Uterus (tissue), 2 donors: ENCODE measurements at regions not wholly inside any gene's neighbourhood (a gene's known extent, or its start where the extent isn't known, plus 50 kb on each side); places are given as distances from the start of the nearest gene placed in this dataset.

Experiments used
- POLR2A ChIP-seq, 2 donors: fragments of 450-650 bp; IDR thresholded peaks; one replicate each; pipeline ENCODE4 v1.6.1; 2016; ENCODE audit warnings: antibody characterized with exemption in 2 of 2, mild to moderate bottlenecking in 1 of 2, moderate library complexity in 1 of 2
- TF ChIP-seq, protein P1 (sequence below), 4 experiments: fragments of 200-600 bp in 2 of 4; fragments of 450-650 bp in 2 of 4; sonication (generic) in 2 of 4; IDR thresholded peaks; one replicate each; pipeline ENCODE4 v1.5.1; 2016 to 2019; ENCODE audit warnings: antibody characterized with exemption in 4 of 4, mild to moderate bottlenecking in 2 of 4, moderate library complexity in 1 of 4

DNA sequence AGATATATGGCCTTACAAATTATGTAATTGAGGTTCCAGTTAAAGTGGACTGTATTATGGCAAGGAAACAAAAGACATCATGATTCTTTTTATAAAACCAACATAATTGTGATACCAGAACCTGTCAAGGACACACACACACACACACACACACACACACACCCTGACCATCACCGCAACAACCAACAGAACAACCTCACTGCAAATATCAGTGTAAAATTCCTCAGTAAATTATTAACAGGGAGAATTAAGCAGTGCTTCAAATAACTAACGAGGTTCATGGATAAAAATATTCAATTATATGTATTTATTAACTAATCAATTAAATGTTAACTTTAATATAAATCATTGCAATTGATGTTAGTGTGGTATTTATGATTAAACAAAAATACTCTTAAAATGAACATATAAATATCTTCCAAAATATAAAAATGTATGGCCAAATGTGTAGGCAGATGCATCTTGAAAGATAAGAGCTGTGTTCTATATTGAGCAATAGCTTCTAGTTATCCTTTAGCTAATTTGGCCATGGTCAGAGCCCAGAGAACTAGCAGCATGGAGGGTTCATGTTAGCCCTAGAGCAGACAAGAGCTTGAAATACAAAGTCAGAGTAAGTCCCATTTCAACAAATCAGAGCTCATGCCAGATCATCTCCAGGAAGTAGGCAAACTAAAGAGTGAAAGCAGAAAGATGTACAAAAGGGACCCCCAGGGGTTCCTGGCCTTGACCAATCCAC lies 280.5 kb upstream of the ADAMTS16 start:
- TF ChIP-seq, protein P1, sequence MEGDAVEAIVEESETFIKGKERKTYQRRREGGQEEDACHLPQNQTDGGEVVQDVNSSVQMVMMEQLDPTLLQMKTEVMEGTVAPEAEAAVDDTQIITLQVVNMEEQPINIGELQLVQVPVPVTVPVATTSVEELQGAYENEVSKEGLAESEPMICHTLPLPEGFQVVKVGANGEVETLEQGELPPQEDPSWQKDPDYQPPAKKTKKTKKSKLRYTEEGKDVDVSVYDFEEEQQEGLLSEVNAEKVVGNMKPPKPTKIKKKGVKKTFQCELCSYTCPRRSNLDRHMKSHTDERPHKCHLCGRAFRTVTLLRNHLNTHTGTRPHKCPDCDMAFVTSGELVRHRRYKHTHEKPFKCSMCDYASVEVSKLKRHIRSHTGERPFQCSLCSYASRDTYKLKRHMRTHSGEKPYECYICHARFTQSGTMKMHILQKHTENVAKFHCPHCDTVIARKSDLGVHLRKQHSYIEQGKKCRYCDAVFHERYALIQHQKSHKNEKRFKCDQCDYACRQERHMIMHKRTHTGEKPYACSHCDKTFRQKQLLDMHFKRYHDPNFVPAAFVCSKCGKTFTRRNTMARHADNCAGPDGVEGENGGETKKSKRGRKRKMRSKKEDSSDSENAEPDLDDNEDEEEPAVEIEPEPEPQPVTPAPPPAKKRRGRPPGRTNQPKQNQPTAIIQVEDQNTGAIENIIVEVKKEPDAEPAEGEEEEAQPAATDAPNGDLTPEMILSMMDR (IDR thresholded peaks at IDR 0.05), result no peak
- TF ChIP-seq POLR2A (IDR thresholded peaks at IDR 0.05), result no peak
